ENCODE measurements at regions not wholly inside any gene's neighbourhood (a gene's known extent, or its start where the extent isn't known, plus 50 kb on each side); places are given as distances from the start of the nearest gene placed in this dataset.

DNA sequence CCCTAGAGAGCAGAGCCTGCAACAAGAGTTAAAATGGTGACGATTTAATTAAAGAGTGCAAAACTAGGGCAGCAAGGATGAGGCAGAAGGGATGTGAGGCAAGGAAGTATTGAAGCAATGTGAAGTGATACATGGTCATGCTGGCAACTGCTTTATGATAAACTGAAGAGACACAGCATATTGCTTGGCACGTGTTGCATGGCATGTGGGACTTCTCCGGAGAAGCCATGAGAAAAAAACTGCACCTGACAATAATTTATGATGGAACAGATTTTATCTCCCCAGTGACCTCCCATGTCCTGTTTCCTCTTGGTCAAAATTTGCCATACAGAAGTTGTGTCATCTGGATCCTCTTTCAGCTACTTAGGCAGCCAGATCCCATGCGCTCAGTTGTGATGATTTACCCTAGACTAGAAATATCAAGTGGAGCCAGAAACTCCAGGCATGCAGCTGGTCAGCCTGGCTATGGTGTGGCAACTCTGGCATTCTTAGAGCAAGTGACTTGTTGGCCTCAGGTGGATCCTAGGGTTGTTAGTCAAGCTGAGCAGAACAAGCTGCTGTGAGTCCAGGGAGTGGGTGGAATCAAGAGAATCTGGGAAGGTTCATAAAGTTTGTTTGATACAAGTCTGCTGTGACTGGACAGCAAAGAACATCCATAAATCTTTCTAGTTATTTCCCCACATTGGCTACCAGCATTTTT lies 611.4 kb upstream of the USP24 start:
- FAIRE-seq, result no peak
- CTCF ChIA-PET (ENCODE audit: partially characterized antibody), result interaction anchor here (1.1 to 1.7 kb wide), 3 partner anchors 9 to 22 kb away, joined by 3 to 5 read pairs (median 3); no protein-coding TSS in a partner anchor
- no peak overlapping the region for H3K4ac ChIP-seq (replicated peaks; ENCODE audit: insufficient read length, low read depth, low read length)
- TF ChIP-seq HDAC6 (IDR thresholded peaks at IDR 0.05; ENCODE audit: low read depth, low read length), result no peak
- no peak for TF ChIP-seq CBX5 (IDR thresholded peaks at IDR 0.05; ENCODE audit: low read depth, low read length)

More for the DNA sequence above, 611.4 kb upstream of the USP24 start:
- no peak overlapping the region for H3K23ac ChIP-seq (ENCODE audit: insufficient read length)
- no peak overlapping the region for H2BK20ac ChIP-seq (ENCODE audit: low read length)
- no peak overlapping the region for H2BK120ac ChIP-seq (replicated peaks; ENCODE audit: low read depth, low read length)
- no peak overlapping the region for H2BK15ac ChIP-seq (ENCODE audit: low read length)
- POLR2A ChIA-PET (ENCODE audit: partially characterized antibody), result no interaction called here
- no peak overlapping the region for H3K14ac ChIP-seq (ENCODE audit: insufficient read length)
- no peak overlapping the region for H2AK5ac ChIP-seq (ENCODE audit: low read depth, low read length)
- no peak overlapping the region for H4K91ac ChIP-seq (replicated peaks; ENCODE audit: insufficient read length, low read length)
- H4K5ac ChIP-seq (ENCODE audit: insufficient read length, low read depth, low read length), result no peak overlapping the region
- no peak overlapping the region for H2BK12ac ChIP-seq (ENCODE audit: low read depth, low read length)
- H3K9me3 ChIP-seq (ENCODE audit: insufficient read depth in 2 of 2, low read depth in 1 of 2, low read length in 1 of 2), result no peaks in the 10 kb centered on the region
- 71% methylated on average over 4 of the region's 4 CpGs; no CpG with 5 or more reads in 1 of the 2 experiments for WGBS, 2 experiments (ENCODE audit: extremely low coverage in 1 of 2, insufficient coverage in 1 of 2, insufficient read length in 1 of 2, insufficient replicate concordance in 2 of 2, low coverage in 1 of 2, low lambda C conversion rate in 2 of 2, missing lambda C conversion rate in 1 of 2)
- H2BK5ac ChIP-seq (ENCODE audit: low read depth, low read length), result no peak overlapping the region
- DNase-seq (ENCODE audit: low read depth in 1 of 2, low spot score in 2 of 2), result no peak
- no peaks in the 10 kb centered on the region for H3K79me1 ChIP-seq (ENCODE audit: low read depth, low read length)
- H3K18ac ChIP-seq (ENCODE audit: extremely low read depth, low read length), result no peak overlapping the region
- no peak overlapping the region for H3K4me2 ChIP-seq (ENCODE audit: insufficient read depth in 1 of 2, low read depth in 2 of 2, low read length in 2 of 2)
- no peaks in the 10 kb centered on the region for H3K4me1 ChIP-seq (replicated peaks in 1 of 4; ENCODE audit: control insufficient read depth in 3 of 4, insufficient read depth in 4 of 4, low read length in 3 of 4)
- H3K9ac ChIP-seq (replicated peaks in 1 of 4; ENCODE audit: extremely low read depth in 1 of 4, low read depth in 3 of 4, low read length in 3 of 4), result no peak overlapping the region
- H3K56ac ChIP-seq (replicated peaks; ENCODE audit: insufficient read length, low read depth, low read length), result no peak overlapping the region
- no peak overlapping the region for H3K27ac ChIP-seq (ENCODE audit: low read depth, low read length)
- no peaks in the 10 kb centered on the region for H3K27me3 ChIP-seq (replicated peaks in 1 of 4; ENCODE audit: control insufficient read depth in 3 of 4, extremely low read depth in 1 of 4, insufficient read depth in 3 of 4, low read length in 3 of 4)
- no peak overlapping the region for H2AFZ ChIP-seq (ENCODE audit: low read length)
- H3K23me2 ChIP-seq (ENCODE audit: low read depth, low read length), result no peaks in the 10 kb centered on the region
- H3K36me3 ChIP-seq (ENCODE audit: control insufficient read depth in 2 of 4, insufficient read depth in 4 of 4, low read length in 3 of 4), result no peaks in the 10 kb centered on the region
- H3K4me3 ChIP-seq (ENCODE audit: extremely low read depth in 1 of 4, insufficient read depth in 2 of 4, low read depth in 3 of 4, low read length in 4 of 4), result no peak overlapping the region
- no peaks in the 10 kb centered on the region for H3K79me2 ChIP-seq (ENCODE audit: control insufficient read depth in 1 of 2, insufficient read depth in 2 of 2, low read length in 2 of 2)
- no peaks in the 10 kb centered on the region for H4K20me1 ChIP-seq (replicated peaks in 1 of 2; ENCODE audit: control insufficient read depth in 1 of 2, insufficient read depth in 2 of 2, low read length in 2 of 2)
- no peak overlapping the region for H4K8ac ChIP-seq (ENCODE audit: extremely low read depth, insufficient read depth, low read length)
